H9 (cell line): ENCODE measurements at regions not wholly inside any gene's neighbourhood (a gene's known extent, or its start where the extent isn't known, plus 50 kb on each side); places are given as distances from the start of the nearest gene placed in this dataset.

Experiments used
- DNase-seq: peaks from one replicate; pipeline ENCODE4 v3.0.0-alpha.2; 2017
- H2AFZ ChIP-seq: one replicate; pipeline ENCODE4 v1.6.1; 2013; ENCODE audit warnings: mild to moderate bottlenecking, low read length, control low read depth, moderate library complexity
- H2AK5ac ChIP-seq: 2 replicates; pipeline ENCODE4 v1.6.1; 2013; ENCODE audit warnings: low read length, control low read depth, mixed read lengths; ENCODE audit not compliant: insufficient read length
- H2BK120ac ChIP-seq: one replicate; pipeline ENCODE4 v1.6.1; 2013; ENCODE audit warnings: low read depth, mild to moderate bottlenecking, low read length, control low read depth, inconsistent platforms; ENCODE audit not compliant: poor library complexity, severe bottlenecking
- H2BK12ac ChIP-seq: 2 replicates; pipeline ENCODE4 v1.6.1; 2013; ENCODE audit warnings: low read length, control low read depth, mixed read lengths, low read depth; ENCODE audit not compliant: insufficient read length
- H2BK15ac ChIP-seq: 2 replicates; pipeline ENCODE4 v1.6.1; 2013; ENCODE audit warnings: low read depth, low read length, control low read depth
- H2BK20ac ChIP-seq: one replicate; pipeline ENCODE4 v1.6.1; 2013; ENCODE audit warnings: low read depth, mild to moderate bottlenecking, low read length, control low read depth, inconsistent platforms; ENCODE audit not compliant: poor library complexity, severe bottlenecking
- H2BK5ac ChIP-seq: 2 replicates; pipeline ENCODE4 v1.6.1; 2013; ENCODE audit warnings: low read length, control low read depth, mixed read lengths; ENCODE audit not compliant: insufficient read length
- H3K14ac ChIP-seq: 2 replicates; pipeline ENCODE4 v1.6.1; 2013; ENCODE audit warnings: low read length, control low read depth; ENCODE audit not compliant: insufficient read depth
- H3K18ac ChIP-seq: 2 replicates; pipeline ENCODE4 v1.6.1; 2013; ENCODE audit warnings: low read depth, mild to moderate bottlenecking, mixed read lengths, low read length, control low read depth; ENCODE audit not compliant: insufficient read length
- H3K23ac ChIP-seq: 2 replicates; pipeline ENCODE4 v1.6.1; 2013; ENCODE audit warnings: low read length, control low read depth, mixed read lengths, low read depth; ENCODE audit not compliant: insufficient read length
- H3K23me2 ChIP-seq: 2 replicates; pipeline ENCODE4 v1.6.1; 2013; ENCODE audit warnings: low read depth, mild to moderate bottlenecking, mixed read lengths, low read length, control low read depth; ENCODE audit not compliant: insufficient read length, poor library complexity, severe bottlenecking
- H3K27ac ChIP-seq: 2 replicates; pipeline ENCODE4 v1.5.1; 2013; ENCODE audit warnings: low read length, control low read depth, mixed read lengths, low read depth; ENCODE audit not compliant: insufficient read length
- H3K27me3 ChIP-seq: 2 replicates; pipeline ENCODE4 v1.6.1; 2013; ENCODE audit warnings: low read length, control low read depth, inconsistent platforms; ENCODE audit not compliant: insufficient read depth
- H3K4ac ChIP-seq: 2 replicates; pipeline ENCODE4 v1.6.1; 2013; ENCODE audit warnings: low read depth, mild to moderate bottlenecking, control low read depth, inconsistent platforms, low read length, moderate library complexity
- H3K4me1 ChIP-seq: 2 replicates; pipeline ENCODE4 v1.6.1; 2013; ENCODE audit warnings: low read length, control low read depth, inconsistent platforms; ENCODE audit not compliant: insufficient read depth
- H3K4me2 ChIP-seq: 2 replicates; pipeline ENCODE4 v1.6.1; 2013; ENCODE audit warnings: low read length, control low read depth, mixed read lengths; ENCODE audit not compliant: insufficient read length, insufficient read depth
- H3K56ac ChIP-seq: 2 replicates; pipeline ENCODE4 v1.6.1; 2013; ENCODE audit warnings: low read depth, mild to moderate bottlenecking, mixed read lengths, low read length, control low read depth; ENCODE audit not compliant: insufficient read length
- H3K79me1 ChIP-seq: 2 replicates; pipeline ENCODE4 v1.6.1; 2013; ENCODE audit warnings: low read depth, mild to moderate bottlenecking, moderate library complexity, low read length, control low read depth, inconsistent platforms; ENCODE audit not compliant: insufficient read depth, poor library complexity, severe bottlenecking
- H3K79me2 ChIP-seq: 2 replicates; pipeline ENCODE4 v1.6.1; 2013; ENCODE audit warnings: low read length, control low read depth, inconsistent platforms; ENCODE audit not compliant: insufficient read depth
- H3K9ac ChIP-seq: 2 replicates; pipeline ENCODE4 v1.6.1; 2013; ENCODE audit warnings: low read length, control low read depth, mixed read lengths; ENCODE audit not compliant: insufficient read length; ENCODE audit errors: extremely low read depth
- H3K9me3 ChIP-seq: one replicate; pipeline ENCODE4 v1.6.1; 2013; ENCODE audit warnings: low read depth, low read length, inconsistent platforms; ENCODE audit not compliant: control insufficient read depth
- H3T11ph ChIP-seq: one replicate; pipeline ENCODE4 v1.6.1; 2013; ENCODE audit warnings: mild to moderate bottlenecking, low read length, control low read depth, inconsistent platforms
- H4K20me1 ChIP-seq: one replicate; pipeline ENCODE4 v1.6.1; 2013; ENCODE audit not compliant: control insufficient read depth, insufficient read length, insufficient read depth
- H4K5ac ChIP-seq: 2 replicates; pipeline ENCODE4 v1.6.1; 2013; ENCODE audit warnings: low read depth, mild to moderate bottlenecking, mixed read lengths, low read length, control low read depth; ENCODE audit not compliant: insufficient read length
- H4K8ac ChIP-seq: replicated peaks from 2 replicates; pipeline ENCODE4 v1.6.1; 2013; ENCODE audit warnings: low read length, control low read depth, mixed read lengths, low read depth; ENCODE audit not compliant: insufficient read length
- H4K91ac ChIP-seq: 2 replicates; pipeline ENCODE4 v1.6.1; 2013; ENCODE audit warnings: low read depth, mild to moderate bottlenecking, moderate library complexity, mixed read lengths, low read length, control low read depth; ENCODE audit not compliant: insufficient read length
- H3K27ac Mint-ChIP-seq, 3 experiments: 2 replicates in 2 of 3; 3 replicates in 1 of 3; pipeline ENCODE4 v1.8.0; 2020 to 2021; ENCODE audit warnings: mixed read lengths in 3 of 3, mild to moderate bottlenecking in 1 of 3, moderate library complexity in 1 of 3
- H3K27me3 Mint-ChIP-seq: 2 replicates; pipeline ENCODE4 v1.8.0; 2021; ENCODE audit warnings: low read depth, mild to moderate bottlenecking, moderate library complexity, mixed read lengths
- H3K36me3 Mint-ChIP-seq, 3 experiments: 2 replicates in 2 of 3; 3 replicates in 1 of 3; pipeline ENCODE4 v1.8.0; 2020 to 2021; ENCODE audit warnings: low read depth in 3 of 3, mixed read lengths in 3 of 3; ENCODE audit not compliant: insufficient read depth in 1 of 3
- H3K4me1 Mint-ChIP-seq, 2 experiments: 2 replicates each; pipeline ENCODE4 v1.8.0; 2020; ENCODE audit warnings: mixed read lengths in 2 of 2
- H3K4me3 Mint-ChIP-seq, 2 experiments: 2 replicates in 1 of 2; 3 replicates in 1 of 2; pipeline ENCODE4 v1.8.0; 2020 to 2021; ENCODE audit warnings: mild to moderate bottlenecking in 2 of 2, mixed read lengths in 2 of 2, moderate library complexity in 1 of 2
- H3K9me3 Mint-ChIP-seq, 2 experiments: 2 replicates in 1 of 2; 3 replicates in 1 of 2; pipeline ENCODE4 v1.8.0; 2020; ENCODE audit warnings: mild to moderate bottlenecking in 2 of 2, mixed read lengths in 2 of 2, moderate library complexity in 1 of 2
- WGBS: extraction: QIAGEN DNeasy Blood & Tissue Kit; methylation state at CpG from one replicate; pipeline ENCODE4 v1.1.7; 2013; ENCODE audit warnings: missing lambda C conversion rate, low lambda C conversion rate, mixed read lengths; ENCODE audit not compliant: insufficient read length; ENCODE audit errors: extremely low coverage; 5-methylcytosine and 5-hydroxymethylcytosine counted together
- TF ChIP-seq, protein P1 (sequence below): fragments of 200-600 bp; sonication (generic); conservative IDR thresholded peaks from 3 replicates; pipeline ENCODE4 v1.8.0; 2021; ENCODE audit warnings: antibody characterized with exemption, mild to moderate bottlenecking

DNA sequence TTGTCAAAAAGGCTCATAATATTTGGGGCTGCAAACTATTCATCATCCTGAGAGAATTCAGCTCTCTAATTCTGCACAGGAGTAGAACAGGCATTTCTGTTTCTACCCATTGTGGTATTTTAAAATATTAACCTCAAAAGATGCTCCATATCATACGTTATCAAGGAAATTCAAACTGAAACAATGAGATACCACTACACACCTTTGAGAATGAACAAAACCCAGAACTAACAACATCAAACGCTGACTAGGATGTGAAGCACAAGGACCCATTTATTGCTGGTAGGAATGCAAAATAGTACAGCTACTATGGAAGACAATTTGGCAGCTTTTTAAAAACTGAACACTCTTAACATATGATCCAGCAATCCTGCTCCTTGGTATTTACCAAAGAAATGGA lies 171.8 kb downstream of the DUSP6 start:
- Histone ChIP-seq H2BK15ac (no peak overlapping the region), H4K8ac (no peak overlapping the region), H3K79me2 (no peaks in the 10 kb centered on the region), H2BK120ac (no peak overlapping the region), H4K20me1 (no peaks in the 10 kb centered on the region), H3K9me3 (no peaks in the 10 kb centered on the region), H3K4me2 (no peak overlapping the region), H3K23me2 (no peaks in the 10 kb centered on the region), H3K27ac (no peak overlapping the region), H3K18ac (no peak overlapping the region), H3K4ac (no peak overlapping the region), H3K79me1 (no peaks in the 10 kb centered on the region), H3K9ac (no peak overlapping the region), H2BK5ac (no peak overlapping the region), H3K56ac (no peak overlapping the region), H4K91ac (no peak overlapping the region), H3K4me1 (no peaks in the 10 kb centered on the region), H4K5ac (no peak overlapping the region), H3K23ac (no peak overlapping the region), H3K14ac (no peak overlapping the region), H3K27me3 (no peaks in the 10 kb centered on the region), H2BK20ac (no peak overlapping the region), H3T11ph (no peak overlapping the region), H2AFZ (no peak overlapping the region), H2BK12ac (no peak overlapping the region), H2AK5ac (no peak overlapping the region)
- Mint-ChIP-seq H3K4me3 (no peak overlapping the region), H3K27ac (no peak overlapping the region), H3K36me3 (no peaks in the 10 kb centered on the region), H3K4me1 (peaks cover 4 to 6% of the 10 kb centered on the region in 2 experiments), H3K27me3 (no peaks in the 10 kb centered on the region), H3K9me3 (no peaks in the 10 kb centered on the region)
- no peak for DNase-seq
- TF ChIP-seq, protein P1, sequence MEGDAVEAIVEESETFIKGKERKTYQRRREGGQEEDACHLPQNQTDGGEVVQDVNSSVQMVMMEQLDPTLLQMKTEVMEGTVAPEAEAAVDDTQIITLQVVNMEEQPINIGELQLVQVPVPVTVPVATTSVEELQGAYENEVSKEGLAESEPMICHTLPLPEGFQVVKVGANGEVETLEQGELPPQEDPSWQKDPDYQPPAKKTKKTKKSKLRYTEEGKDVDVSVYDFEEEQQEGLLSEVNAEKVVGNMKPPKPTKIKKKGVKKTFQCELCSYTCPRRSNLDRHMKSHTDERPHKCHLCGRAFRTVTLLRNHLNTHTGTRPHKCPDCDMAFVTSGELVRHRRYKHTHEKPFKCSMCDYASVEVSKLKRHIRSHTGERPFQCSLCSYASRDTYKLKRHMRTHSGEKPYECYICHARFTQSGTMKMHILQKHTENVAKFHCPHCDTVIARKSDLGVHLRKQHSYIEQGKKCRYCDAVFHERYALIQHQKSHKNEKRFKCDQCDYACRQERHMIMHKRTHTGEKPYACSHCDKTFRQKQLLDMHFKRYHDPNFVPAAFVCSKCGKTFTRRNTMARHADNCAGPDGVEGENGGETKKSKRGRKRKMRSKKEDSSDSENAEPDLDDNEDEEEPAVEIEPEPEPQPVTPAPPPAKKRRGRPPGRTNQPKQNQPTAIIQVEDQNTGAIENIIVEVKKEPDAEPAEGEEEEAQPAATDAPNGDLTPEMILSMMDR, result no peak
- WGBS, result no CpG with 5 or more reads among the region's 2 CpGs
